ENCODE measurements at regions not wholly inside any gene's neighbourhood (a gene's known extent, or its start where the extent isn't known, plus 50 kb on each side); places are given as distances from the start of the nearest gene placed in this dataset.

GRCh38 chr2:195162918-195163317 is 494.1 kb upstream of the SLC39A10 start:
- TF ChIP-seq CEBPB (IDR thresholded peaks at IDR 0.05) = no peak
- TF ChIP-seq EGR1 (IDR thresholded peaks at IDR 0.05) = no peak
- no peak for TF ChIP-seq EP300 (IDR thresholded peaks at IDR 0.05; ENCODE audit: borderline replicate concordance)
- TF ChIP-seq RAD21 (IDR thresholded peaks at IDR 0.05; ENCODE audit: low read depth) = no peak
- no peak for TF ChIP-seq REST (IDR thresholded peaks at IDR 0.05; ENCODE audit: low read depth)
- TF ChIP-seq CREB1 (IDR thresholded peaks at IDR 0.05; ENCODE audit: low read depth) = no peak
- no peak for TF ChIP-seq TAF1 (IDR thresholded peaks at IDR 0.05; ENCODE audit: low read depth)
- no peak for TF ChIP-seq USF1 (IDR thresholded peaks at IDR 0.05)
- no peak for TF ChIP-seq YY1 (IDR thresholded peaks at IDR 0.05; ENCODE audit: low read depth)
- no peak for TF ChIP-seq TCF12 (IDR thresholded peaks at IDR 0.05; ENCODE audit: low read depth)
- TF ChIP-seq ZBTB7A (IDR thresholded peaks at IDR 0.05; ENCODE audit: low read depth) = no peak
- no peak for TF ChIP-seq TEAD4 (IDR thresholded peaks at IDR 0.05)
- TF ChIP-seq FOXM1 (IDR thresholded peaks at IDR 0.05; ENCODE audit: borderline replicate concordance, low read depth) = no peak
- TF ChIP-seq, protein P1, sequence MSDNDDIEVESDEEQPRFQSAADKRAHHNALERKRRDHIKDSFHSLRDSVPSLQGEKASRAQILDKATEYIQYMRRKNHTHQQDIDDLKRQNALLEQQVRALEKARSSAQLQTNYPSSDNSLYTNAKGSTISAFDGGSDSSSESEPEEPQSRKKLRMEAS (IDR thresholded peaks at IDR 0.05) = no peak
- no peak for TF ChIP-seq NFIC (IDR thresholded peaks at IDR 0.05)

DNA sequence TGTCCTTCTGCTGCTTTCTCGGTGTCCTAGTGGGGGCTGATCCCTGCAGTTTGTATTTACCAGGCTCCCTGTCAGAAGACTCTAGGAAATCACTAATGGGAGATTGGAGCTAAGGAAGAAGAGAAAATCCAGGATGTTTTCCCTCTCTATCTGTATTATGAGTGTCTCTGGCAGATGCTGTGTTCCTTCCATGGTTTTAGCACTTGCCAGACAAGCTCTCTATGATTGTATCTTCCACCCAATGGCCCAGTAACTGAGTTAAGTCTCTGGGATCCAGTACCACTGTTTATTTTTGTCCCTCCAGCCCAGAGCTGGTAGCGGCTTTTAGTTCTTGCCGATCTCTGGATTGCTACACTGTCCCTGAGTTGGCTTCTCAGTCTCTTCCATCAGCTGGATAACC is 494.8 kb upstream of the SLC39A10 start:
- TF ChIP-seq RAD21 (IDR thresholded peaks at IDR 0.05; ENCODE audit: low read depth) (no peak), EGR1 (IDR thresholded peaks at IDR 0.05) (no peak), TEAD4 (IDR thresholded peaks at IDR 0.05) (no peak), TAF1 (IDR thresholded peaks at IDR 0.05; ENCODE audit: low read depth) (no peak), TCF12 (IDR thresholded peaks at IDR 0.05; ENCODE audit: low read depth) (no peak), EP300 (IDR thresholded peaks at IDR 0.05; ENCODE audit: borderline replicate concordance) (no peak), CEBPB (IDR thresholded peaks at IDR 0.05) (no peak), USF1 (IDR thresholded peaks at IDR 0.05) (no peak), ZBTB7A (IDR thresholded peaks at IDR 0.05; ENCODE audit: low read depth) (no peak), FOXM1 (IDR thresholded peaks at IDR 0.05; ENCODE audit: borderline replicate concordance, low read depth) (no peak), CREB1 (IDR thresholded peaks at IDR 0.05; ENCODE audit: low read depth) (no peak), REST (IDR thresholded peaks at IDR 0.05; ENCODE audit: low read depth) (no peak), NFIC (IDR thresholded peaks at IDR 0.05) (no peak), YY1 (IDR thresholded peaks at IDR 0.05; ENCODE audit: low read depth) (no peak)
- TF ChIP-seq, protein P1 (IDR thresholded peaks at IDR 0.05) = no peak

- TF ChIP-seq ZBTB7A (IDR thresholded peaks at IDR 0.05; ENCODE audit: low read depth) = no peak
- TF ChIP-seq USF1 (IDR thresholded peaks at IDR 0.05) = no peak
- TF ChIP-seq CEBPB (IDR thresholded peaks at IDR 0.05) = no peak
- TF ChIP-seq EP300 (IDR thresholded peaks at IDR 0.05; ENCODE audit: borderline replicate concordance) = no peak
- no peak for TF ChIP-seq NFIC (IDR thresholded peaks at IDR 0.05)
- TF ChIP-seq REST (IDR thresholded peaks at IDR 0.05; ENCODE audit: low read depth) = no peak
- no peak for TF ChIP-seq YY1 (IDR thresholded peaks at IDR 0.05; ENCODE audit: low read depth)
- TF ChIP-seq, protein P1 (IDR thresholded peaks at IDR 0.05) = no peak
- TF ChIP-seq RAD21 (IDR thresholded peaks at IDR 0.05; ENCODE audit: low read depth) = no peak
- TF ChIP-seq FOXM1 (IDR thresholded peaks at IDR 0.05; ENCODE audit: borderline replicate concordance, low read depth) = no peak
- no peak for TF ChIP-seq TAF1 (IDR thresholded peaks at IDR 0.05; ENCODE audit: low read depth)
Measured at GRCh38 chr2:195160963-195161362, 496.1 kb upstream of the SLC39A10 start.

GRCh38 chr2:195151711-195152110 is 505.3 kb upstream of the SLC39A10 start:
- no peak for TF ChIP-seq FOXM1 (IDR thresholded peaks at IDR 0.05; ENCODE audit: borderline replicate concordance, low read depth)
